Uterus (tissue), 2 donors: ENCODE measurements at regions not wholly inside any gene's neighbourhood (a gene's known extent, or its start where the extent isn't known, plus 50 kb on each side); places are given as distances from the start of the nearest gene placed in this dataset.

Source experiments
- CTCF ChIP-seq, 4 experiments: fragments of 200-600 bp in 2 of 4; fragments of 450-650 bp in 2 of 4; sonication (generic) in 2 of 4; IDR thresholded peaks; one replicate each; pipeline ENCODE4 v1.5.1; 2016 to 2019; ENCODE audit warnings: antibody characterized with exemption in 4 of 4, mild to moderate bottlenecking in 2 of 4, moderate library complexity in 1 of 4
- POLR2A ChIP-seq, 2 donors: fragments of 450-650 bp; IDR thresholded peaks; one replicate each; pipeline ENCODE4 v1.6.1; 2016; ENCODE audit warnings: antibody characterized with exemption in 2 of 2, mild to moderate bottlenecking in 1 of 2, moderate library complexity in 1 of 2

GRCh38 chr11:81986556-81987161, 747.0 kb downstream of the FAM181B start:
- TF ChIP-seq POLR2A (IDR thresholded peaks at IDR 0.05) (no peak), CTCF (IDR thresholded peaks at IDR 0.05) (no peak)
